H9 (cell line): ENCODE measurements at regions not wholly inside any gene's neighbourhood (a gene's known extent, or its start where the extent isn't known, plus 50 kb on each side); places are given as distances from the start of the nearest gene placed in this dataset.

Source experiments
- DNase-seq: peaks from one replicate; pipeline ENCODE4 v3.0.0-alpha.2; 2017
- H2AFZ ChIP-seq: one replicate; pipeline ENCODE4 v1.6.1; 2013; ENCODE audit warnings: mild to moderate bottlenecking, low read length, control low read depth, moderate library complexity
- H2AK5ac ChIP-seq: 2 replicates; pipeline ENCODE4 v1.6.1; 2013; ENCODE audit warnings: low read length, control low read depth, mixed read lengths; ENCODE audit not compliant: insufficient read length
- H2BK120ac ChIP-seq: one replicate; pipeline ENCODE4 v1.6.1; 2013; ENCODE audit warnings: low read depth, mild to moderate bottlenecking, low read length, control low read depth, inconsistent platforms; ENCODE audit not compliant: poor library complexity, severe bottlenecking
- H2BK12ac ChIP-seq: 2 replicates; pipeline ENCODE4 v1.6.1; 2013; ENCODE audit warnings: low read length, control low read depth, mixed read lengths, low read depth; ENCODE audit not compliant: insufficient read length
- H2BK15ac ChIP-seq: 2 replicates; pipeline ENCODE4 v1.6.1; 2013; ENCODE audit warnings: low read depth, low read length, control low read depth
- H2BK20ac ChIP-seq: one replicate; pipeline ENCODE4 v1.6.1; 2013; ENCODE audit warnings: low read depth, mild to moderate bottlenecking, low read length, control low read depth, inconsistent platforms; ENCODE audit not compliant: poor library complexity, severe bottlenecking
- H2BK5ac ChIP-seq: 2 replicates; pipeline ENCODE4 v1.6.1; 2013; ENCODE audit warnings: low read length, control low read depth, mixed read lengths; ENCODE audit not compliant: insufficient read length
- H3K14ac ChIP-seq: 2 replicates; pipeline ENCODE4 v1.6.1; 2013; ENCODE audit warnings: low read length, control low read depth; ENCODE audit not compliant: insufficient read depth
- H3K18ac ChIP-seq: 2 replicates; pipeline ENCODE4 v1.6.1; 2013; ENCODE audit warnings: low read depth, mild to moderate bottlenecking, mixed read lengths, low read length, control low read depth; ENCODE audit not compliant: insufficient read length
- H3K23ac ChIP-seq: 2 replicates; pipeline ENCODE4 v1.6.1; 2013; ENCODE audit warnings: low read length, control low read depth, mixed read lengths, low read depth; ENCODE audit not compliant: insufficient read length
- H3K23me2 ChIP-seq: 2 replicates; pipeline ENCODE4 v1.6.1; 2013; ENCODE audit warnings: low read depth, mild to moderate bottlenecking, mixed read lengths, low read length, control low read depth; ENCODE audit not compliant: insufficient read length, poor library complexity, severe bottlenecking
- H3K27ac ChIP-seq: 2 replicates; pipeline ENCODE4 v1.5.1; 2013; ENCODE audit warnings: low read length, control low read depth, mixed read lengths, low read depth; ENCODE audit not compliant: insufficient read length
- H3K27me3 ChIP-seq: 2 replicates; pipeline ENCODE4 v1.6.1; 2013; ENCODE audit warnings: low read length, control low read depth, inconsistent platforms; ENCODE audit not compliant: insufficient read depth
- H3K4ac ChIP-seq: 2 replicates; pipeline ENCODE4 v1.6.1; 2013; ENCODE audit warnings: low read depth, mild to moderate bottlenecking, control low read depth, inconsistent platforms, low read length, moderate library complexity
- H3K4me1 ChIP-seq: 2 replicates; pipeline ENCODE4 v1.6.1; 2013; ENCODE audit warnings: low read length, control low read depth, inconsistent platforms; ENCODE audit not compliant: insufficient read depth
- H3K4me2 ChIP-seq: 2 replicates; pipeline ENCODE4 v1.6.1; 2013; ENCODE audit warnings: low read length, control low read depth, mixed read lengths; ENCODE audit not compliant: insufficient read length, insufficient read depth
- H3K56ac ChIP-seq: 2 replicates; pipeline ENCODE4 v1.6.1; 2013; ENCODE audit warnings: low read depth, mild to moderate bottlenecking, mixed read lengths, low read length, control low read depth; ENCODE audit not compliant: insufficient read length
- H3K79me1 ChIP-seq: 2 replicates; pipeline ENCODE4 v1.6.1; 2013; ENCODE audit warnings: low read depth, mild to moderate bottlenecking, moderate library complexity, low read length, control low read depth, inconsistent platforms; ENCODE audit not compliant: insufficient read depth, poor library complexity, severe bottlenecking
- H3K79me2 ChIP-seq: 2 replicates; pipeline ENCODE4 v1.6.1; 2013; ENCODE audit warnings: low read length, control low read depth, inconsistent platforms; ENCODE audit not compliant: insufficient read depth
- H3K9ac ChIP-seq: 2 replicates; pipeline ENCODE4 v1.6.1; 2013; ENCODE audit warnings: low read length, control low read depth, mixed read lengths; ENCODE audit not compliant: insufficient read length; ENCODE audit errors: extremely low read depth
- H3K9me3 ChIP-seq: one replicate; pipeline ENCODE4 v1.6.1; 2013; ENCODE audit warnings: low read depth, low read length, inconsistent platforms; ENCODE audit not compliant: control insufficient read depth
- H3T11ph ChIP-seq: one replicate; pipeline ENCODE4 v1.6.1; 2013; ENCODE audit warnings: mild to moderate bottlenecking, low read length, control low read depth, inconsistent platforms
- H4K20me1 ChIP-seq: one replicate; pipeline ENCODE4 v1.6.1; 2013; ENCODE audit not compliant: control insufficient read depth, insufficient read length, insufficient read depth
- H4K5ac ChIP-seq: 2 replicates; pipeline ENCODE4 v1.6.1; 2013; ENCODE audit warnings: low read depth, mild to moderate bottlenecking, mixed read lengths, low read length, control low read depth; ENCODE audit not compliant: insufficient read length
- H4K8ac ChIP-seq: replicated peaks from 2 replicates; pipeline ENCODE4 v1.6.1; 2013; ENCODE audit warnings: low read length, control low read depth, mixed read lengths, low read depth; ENCODE audit not compliant: insufficient read length
- H4K91ac ChIP-seq: 2 replicates; pipeline ENCODE4 v1.6.1; 2013; ENCODE audit warnings: low read depth, mild to moderate bottlenecking, moderate library complexity, mixed read lengths, low read length, control low read depth; ENCODE audit not compliant: insufficient read length
- H3K27ac Mint-ChIP-seq, 3 experiments: 2 replicates in 2 of 3; 3 replicates in 1 of 3; pipeline ENCODE4 v1.8.0; 2020 to 2021; ENCODE audit warnings: mixed read lengths in 3 of 3, mild to moderate bottlenecking in 1 of 3, moderate library complexity in 1 of 3
- H3K27me3 Mint-ChIP-seq: 2 replicates; pipeline ENCODE4 v1.8.0; 2021; ENCODE audit warnings: low read depth, mild to moderate bottlenecking, moderate library complexity, mixed read lengths
- H3K36me3 Mint-ChIP-seq, 3 experiments: 2 replicates in 2 of 3; 3 replicates in 1 of 3; pipeline ENCODE4 v1.8.0; 2020 to 2021; ENCODE audit warnings: low read depth in 3 of 3, mixed read lengths in 3 of 3; ENCODE audit not compliant: insufficient read depth in 1 of 3
- H3K4me1 Mint-ChIP-seq, 2 experiments: 2 replicates each; pipeline ENCODE4 v1.8.0; 2020; ENCODE audit warnings: mixed read lengths in 2 of 2
- H3K4me3 Mint-ChIP-seq, 2 experiments: 2 replicates in 1 of 2; 3 replicates in 1 of 2; pipeline ENCODE4 v1.8.0; 2020 to 2021; ENCODE audit warnings: mild to moderate bottlenecking in 2 of 2, mixed read lengths in 2 of 2, moderate library complexity in 1 of 2
- H3K9me3 Mint-ChIP-seq, 2 experiments: 2 replicates in 1 of 2; 3 replicates in 1 of 2; pipeline ENCODE4 v1.8.0; 2020; ENCODE audit warnings: mild to moderate bottlenecking in 2 of 2, mixed read lengths in 2 of 2, moderate library complexity in 1 of 2
- CTCF ChIP-seq: fragments of 200-600 bp; sonication (generic); conservative IDR thresholded peaks from 3 replicates; pipeline ENCODE4 v1.8.0; 2021; ENCODE audit warnings: antibody characterized with exemption, mild to moderate bottlenecking
- WGBS: extraction: QIAGEN DNeasy Blood & Tissue Kit; methylation state at CpG from one replicate; pipeline ENCODE4 v1.1.7; 2013; ENCODE audit warnings: missing lambda C conversion rate, low lambda C conversion rate, mixed read lengths; ENCODE audit not compliant: insufficient read length; ENCODE audit errors: extremely low coverage; 5-methylcytosine and 5-hydroxymethylcytosine counted together

- H2BK20ac ChIP-seq, result no peak overlapping the region
These were observed 596.1 kb upstream of the CITED2 start for GRCh38 chr6:139970591-139970991.

More at GRCh38 chr6:139970591-139970991, 596.1 kb upstream of the CITED2 start:
- Histone ChIP-seq H3K27ac (no peak overlapping the region), H3K79me1 (no peaks in the 10 kb centered on the region), H4K8ac (no peak overlapping the region), H2BK12ac (no peak overlapping the region), H2AK5ac (no peak overlapping the region), H3K14ac (no peak overlapping the region), H3K18ac (no peak overlapping the region), H3K56ac (no peak overlapping the region), H2BK120ac (no peak overlapping the region), H4K91ac (no peak overlapping the region), H2AFZ (no peak overlapping the region), H3K4me2 (no peak overlapping the region), H4K5ac (no peak overlapping the region), H3T11ph (no peak overlapping the region), H3K79me2 (peaks cover 2% of the 10 kb centered on the region; the same call in 1 of the 2 replicates), H3K4ac (no peak overlapping the region), H3K4me1 (no peaks in the 10 kb centered on the region), H2BK15ac (no peak overlapping the region), H3K9me3 (no peaks in the 10 kb centered on the region), H3K23me2 (no peaks in the 10 kb centered on the region), H4K20me1 (no peaks in the 10 kb centered on the region), H3K27me3 (no peaks in the 10 kb centered on the region), H2BK5ac (no peak overlapping the region), H3K23ac (no peak overlapping the region), H3K9ac (no peak overlapping the region)
- TF ChIP-seq CTCF, result no peak
- Mint-ChIP-seq H3K9me3 (no peaks in the 10 kb centered on the region), H3K27ac (no peak overlapping the region), H3K27me3 (no peaks in the 10 kb centered on the region), H3K36me3 (peaks cover 0 to 3% (median 0%) of the 10 kb centered on the region in 3 experiments; a peak in 1 of 7 replicates), H3K4me3 (no peak overlapping the region), H3K4me1 (peaks cover 11% of the 10 kb centered on the region in 2 experiments)
- no CpG with 5 or more reads among the region's 1 CpG for WGBS
- no peak for DNase-seq
